HFF-Myc (cell line): ENCODE measurements at regions not wholly inside any gene's neighbourhood (a gene's known extent, or its start where the extent isn't known, plus 50 kb on each side); places are given as distances from the start of the nearest gene placed in this dataset.

ENCODE experiments used
- DNase-seq: peaks from one replicate; pipeline ENCODE4 v3.0.0-alpha.2; 2011; ENCODE audit warnings: low read depth; ENCODE audit errors: extremely low read depth
- H3K4me3 ChIP-seq: replicated peaks from 2 replicates; pipeline ENCODE4 v1.5.1; 2011; ENCODE audit warnings: low read depth, mild to moderate bottlenecking, control low read depth, low read length
- TF ChIP-seq, protein P1 (sequence below): IDR thresholded peaks from 2 replicates; pipeline ENCODE4 v1.5.1; 2012; ENCODE audit warnings: mild to moderate bottlenecking, low read depth, low read length, control low read depth; ENCODE audit errors: missing control alignments

DNA sequence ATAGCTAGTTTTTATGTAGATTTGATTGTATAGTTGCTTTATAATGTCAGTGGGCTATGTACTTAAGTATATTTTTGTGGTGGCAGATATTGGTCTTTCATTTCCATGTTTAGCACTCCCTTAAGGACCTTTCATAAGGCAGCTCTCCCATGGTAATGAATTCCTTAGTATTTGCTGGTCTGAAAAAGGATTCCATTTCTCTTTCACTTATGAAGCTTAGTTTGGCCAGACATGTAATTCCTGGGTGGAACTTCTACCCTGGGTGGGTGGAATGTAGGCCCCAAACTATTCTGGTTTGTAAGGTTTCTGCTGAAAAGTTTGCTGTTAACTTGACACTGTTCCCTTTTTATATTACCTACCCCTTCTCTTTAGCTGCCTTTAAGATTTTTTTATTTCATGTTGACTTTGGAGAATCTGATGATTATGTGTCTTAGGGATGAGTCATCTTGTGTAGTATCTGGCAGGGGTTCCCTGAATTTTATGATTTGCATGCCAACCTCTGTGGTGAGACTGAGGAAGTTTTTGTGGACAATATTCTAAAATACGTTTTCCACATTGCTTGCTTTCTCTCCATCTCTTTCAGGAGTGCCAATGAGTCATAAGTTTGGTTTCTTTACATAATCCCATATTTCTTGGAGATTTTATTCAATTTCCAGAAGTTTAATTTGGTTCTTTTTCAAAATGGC lies 65.4 kb upstream of the VRK2 start:
- no peak for DNase-seq
- TF ChIP-seq, protein P1, sequence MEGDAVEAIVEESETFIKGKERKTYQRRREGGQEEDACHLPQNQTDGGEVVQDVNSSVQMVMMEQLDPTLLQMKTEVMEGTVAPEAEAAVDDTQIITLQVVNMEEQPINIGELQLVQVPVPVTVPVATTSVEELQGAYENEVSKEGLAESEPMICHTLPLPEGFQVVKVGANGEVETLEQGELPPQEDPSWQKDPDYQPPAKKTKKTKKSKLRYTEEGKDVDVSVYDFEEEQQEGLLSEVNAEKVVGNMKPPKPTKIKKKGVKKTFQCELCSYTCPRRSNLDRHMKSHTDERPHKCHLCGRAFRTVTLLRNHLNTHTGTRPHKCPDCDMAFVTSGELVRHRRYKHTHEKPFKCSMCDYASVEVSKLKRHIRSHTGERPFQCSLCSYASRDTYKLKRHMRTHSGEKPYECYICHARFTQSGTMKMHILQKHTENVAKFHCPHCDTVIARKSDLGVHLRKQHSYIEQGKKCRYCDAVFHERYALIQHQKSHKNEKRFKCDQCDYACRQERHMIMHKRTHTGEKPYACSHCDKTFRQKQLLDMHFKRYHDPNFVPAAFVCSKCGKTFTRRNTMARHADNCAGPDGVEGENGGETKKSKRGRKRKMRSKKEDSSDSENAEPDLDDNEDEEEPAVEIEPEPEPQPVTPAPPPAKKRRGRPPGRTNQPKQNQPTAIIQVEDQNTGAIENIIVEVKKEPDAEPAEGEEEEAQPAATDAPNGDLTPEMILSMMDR: no peak
- no peak overlapping the region for H3K4me3 ChIP-seq

DNA sequence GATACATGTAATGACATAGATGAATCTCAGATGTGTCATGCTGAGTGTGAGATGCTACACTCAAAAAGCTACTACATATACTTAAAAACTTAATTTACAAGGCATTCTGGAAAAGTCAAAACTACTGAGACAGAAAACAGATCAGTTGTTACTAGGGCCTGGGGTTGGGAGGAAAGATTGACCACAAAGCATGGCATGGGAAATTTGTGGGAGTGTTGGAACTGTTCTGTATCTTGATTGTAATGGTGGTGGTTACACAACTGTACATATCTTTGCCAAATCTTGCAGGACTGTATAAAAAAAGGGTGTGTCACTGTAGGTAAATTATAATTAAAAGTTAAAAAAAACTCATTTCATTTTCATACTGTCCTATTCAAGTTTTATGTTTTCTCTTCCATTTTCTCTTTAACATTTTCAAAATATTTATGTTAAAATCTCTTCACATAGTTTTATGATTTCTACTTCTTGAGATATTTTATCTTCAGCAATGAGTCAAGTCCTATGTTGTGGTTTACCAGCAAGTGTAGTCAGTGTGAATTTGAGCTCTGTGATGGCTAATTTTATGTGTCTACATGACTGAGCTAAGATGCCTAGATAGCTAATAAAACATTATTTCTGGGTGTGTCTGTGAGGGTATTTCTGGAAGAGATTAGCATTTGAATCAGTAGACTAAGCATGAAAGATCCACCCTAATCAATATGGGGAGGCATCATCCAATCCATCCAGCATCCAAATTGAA lies 58.6 kb upstream of the VRK2 start:
- TF ChIP-seq, protein P1: no peak
- no peak for DNase-seq
- H3K4me3 ChIP-seq: no peak overlapping the region

DNA sequence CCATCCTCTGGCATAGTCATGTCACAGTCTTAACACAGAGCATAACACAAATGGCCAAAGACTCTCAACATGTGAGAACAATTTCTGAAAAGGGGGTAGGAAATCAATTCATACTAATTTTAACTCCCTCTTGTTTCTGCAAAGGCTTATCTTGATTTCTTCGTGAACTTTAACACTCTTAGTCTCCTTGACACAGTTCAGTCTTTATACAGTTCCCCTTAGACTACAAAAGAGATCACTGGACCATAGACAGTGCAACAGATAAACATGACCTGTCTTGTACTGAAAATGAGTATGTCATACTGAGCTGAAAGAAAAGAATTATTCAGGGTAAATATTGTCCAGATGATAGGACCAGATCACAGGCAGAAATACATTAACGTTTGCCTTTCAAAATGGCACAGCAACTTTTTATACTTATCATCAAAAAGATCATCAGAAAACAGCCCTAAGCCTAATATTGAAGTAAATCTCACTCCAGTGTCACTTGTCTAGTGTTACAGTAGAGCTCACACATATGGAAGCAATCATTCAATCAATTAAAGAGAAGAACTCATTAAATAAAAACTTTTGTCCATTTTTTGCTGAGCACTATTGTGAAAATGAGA lies 56.4 kb upstream of the VRK2 start:
- no peak for DNase-seq
- TF ChIP-seq, protein P1: no peak
- H3K4me3 ChIP-seq: no peak overlapping the region
